Neutrophil (primary cell): ENCODE measurements at regions not wholly inside any gene's neighbourhood (a gene's known extent, or its start where the extent isn't known, plus 50 kb on each side); places are given as distances from the start of the nearest gene placed in this dataset.

Experiments
- H3K27ac ChIP-seq: fragments of 200-600 bp; sonication (generic); 2 replicates; pipeline ENCODE4 v1.5.1; 2016; ENCODE audit warnings: mild to moderate bottlenecking, moderate library complexity
- H3K27me3 ChIP-seq: fragments of 200-600 bp; sonication (generic); 2 replicates; pipeline ENCODE4 v1.6.0; 2016; ENCODE audit warnings: mild to moderate bottlenecking
- H3K36me3 ChIP-seq: fragments of 200-600 bp; sonication (generic); 2 replicates; pipeline ENCODE4 v1.5.1; 2017
- H3K4me1 ChIP-seq, 2 experiments: fragments of 200-600 bp in 1 of 2; sonication (generic) in 1 of 2; 1 replicate in 1 of 2; 2 replicates in 1 of 2; pipeline versions ENCODE4 v1.5.1 to v1.6.1; 2013 to 2016; ENCODE audit warnings: low read depth in 1 of 2, low read length in 1 of 2, mild to moderate bottlenecking in 1 of 2, moderate library complexity in 1 of 2; ENCODE audit not compliant: control insufficient read depth in 1 of 2, insufficient read depth in 1 of 2
- H3K4me3 ChIP-seq, 2 experiments: fragments of 200-600 bp in 1 of 2; sonication (generic) in 1 of 2; 1 replicate in 1 of 2; 2 replicates in 1 of 2; pipeline ENCODE4 v1.5.1; 2013 to 2016; ENCODE audit warnings: low read depth in 1 of 2, low read length in 1 of 2, mild to moderate bottlenecking in 1 of 2, moderate library complexity in 1 of 2
- H3K9me3 ChIP-seq: fragments of 200-600 bp; sonication (generic); 2 replicates; pipeline ENCODE4 v1.5.1; 2016
- CTCF ChIP-seq: fragments of 200-600 bp; sonication (generic); IDR thresholded peaks from 2 replicates; pipeline ENCODE4 v1.5.1; 2016; ENCODE audit warnings: antibody characterized with exemption

DNA sequence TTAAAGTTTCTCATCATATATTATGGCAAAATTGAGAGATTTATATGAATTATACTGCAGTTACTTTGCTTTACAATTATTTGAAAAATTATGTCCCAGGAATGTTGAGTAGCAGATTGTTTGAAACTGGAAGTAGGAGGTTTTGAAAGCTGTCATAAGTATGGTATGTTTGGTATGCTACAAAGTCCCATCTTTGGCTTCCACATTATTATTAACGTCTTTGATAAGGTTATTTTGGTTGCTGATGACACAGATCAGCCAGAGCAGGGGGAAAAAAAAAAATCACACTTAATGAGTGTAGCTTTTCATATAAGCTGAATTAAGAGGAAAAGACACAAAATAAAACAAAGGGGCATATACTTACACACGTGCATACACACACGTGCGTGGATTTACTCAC, 130.1 kb downstream of the SLITRK1 start:
- Histone ChIP-seq H3K4me3 (no peak overlapping the region), H3K27me3 (no peaks in the 10 kb centered on the region), H3K4me1 (no peaks in the 10 kb centered on the region), H3K27ac (no peak overlapping the region), H3K36me3 (no peaks in the 10 kb centered on the region), H3K9me3 (no peaks in the 10 kb centered on the region)
- no peak for TF ChIP-seq CTCF

- Histone ChIP-seq H3K27me3 (no peaks in the 10 kb centered on the region), H3K4me1 (no peaks in the 10 kb centered on the region), H3K9me3 (no peaks in the 10 kb centered on the region), H3K36me3 (no peaks in the 10 kb centered on the region), H3K27ac (no peak overlapping the region), H3K4me3 (no peak overlapping the region)
- TF ChIP-seq CTCF: no peak
Measured at GRCh38 chr13:83740622-83741021, 141.7 kb downstream of the SLITRK1 start.

- no peak overlapping the region for H3K27ac ChIP-seq
- no peak overlapping the region for H3K4me3 ChIP-seq
- TF ChIP-seq CTCF: no peak
- no peaks in the 10 kb centered on the region for H3K4me1 ChIP-seq
- no peaks in the 10 kb centered on the region for H3K9me3 ChIP-seq
- H3K36me3 ChIP-seq: no peaks in the 10 kb centered on the region
- no peaks in the 10 kb centered on the region for H3K27me3 ChIP-seq
Measured at GRCh38 chr13:83738407-83738806, 143.9 kb downstream of the SLITRK1 start.

GRCh38 chr13:83733293-83733692, 149.0 kb downstream of the SLITRK1 start:
- no peaks in the 10 kb centered on the region for H3K4me1 ChIP-seq
- no peaks in the 10 kb centered on the region for H3K9me3 ChIP-seq
- no peak overlapping the region for H3K27ac ChIP-seq
- TF ChIP-seq CTCF: no peak
- H3K27me3 ChIP-seq: no peaks in the 10 kb centered on the region
- no peak overlapping the region for H3K4me3 ChIP-seq
- no peaks in the 10 kb centered on the region for H3K36me3 ChIP-seq

DNA sequence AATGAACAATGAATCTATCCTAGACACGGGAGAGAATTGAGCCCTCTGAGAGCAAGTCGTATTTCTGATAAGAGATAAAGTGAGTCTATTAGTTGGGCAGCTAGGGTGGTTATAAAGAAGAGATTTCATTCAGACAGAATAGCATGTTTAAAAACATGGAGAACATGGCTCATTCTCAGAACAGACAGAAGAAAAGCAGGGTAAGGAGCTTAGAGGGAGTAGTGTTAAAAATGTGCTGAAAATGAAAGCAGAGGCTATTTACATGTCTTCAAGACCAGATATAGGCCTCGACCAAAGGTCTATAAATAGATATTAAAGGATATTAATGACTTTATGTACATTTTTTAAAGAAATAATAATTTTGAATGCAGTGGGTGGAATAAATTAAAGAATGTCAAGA, 149.5 kb downstream of the SLITRK1 start:
- Histone ChIP-seq H3K27me3 (no peaks in the 10 kb centered on the region), H3K9me3 (no peaks in the 10 kb centered on the region), H3K4me3 (no peak overlapping the region), H3K27ac (no peak overlapping the region), H3K36me3 (no peaks in the 10 kb centered on the region), H3K4me1 (no peaks in the 10 kb centered on the region)
- no peak for TF ChIP-seq CTCF

- no peaks in the 10 kb centered on the region for H3K4me1 ChIP-seq
- no peak for TF ChIP-seq CTCF
- H3K27me3 ChIP-seq: no peaks in the 10 kb centered on the region
- no peaks in the 10 kb centered on the region for H3K36me3 ChIP-seq
- H3K4me3 ChIP-seq: no peak overlapping the region
- no peaks in the 10 kb centered on the region for H3K9me3 ChIP-seq
- H3K27ac ChIP-seq: no peak overlapping the region
Measured at GRCh38 chr13:83731113-83731512, 151.2 kb downstream of the SLITRK1 start.
